ENCODE measurements at regions not wholly inside any gene's neighbourhood (a gene's known extent, or its start where the extent isn't known, plus 50 kb on each side); places are given as distances from the start of the nearest gene placed in this dataset.

GRCh38 chr5:111589316-111589715, 77.0 kb upstream of the STARD4 start:
- no peak for TF ChIP-seq CTCF (IDR thresholded peaks at IDR 0.05; ENCODE audit: low read depth, low read length)
- TF ChIP-seq EZH2phosphoT487 (IDR thresholded peaks at IDR 0.05; ENCODE audit: low read depth): no peak
